Large intestine (tissue), 3 donors: ENCODE measurements at regions not wholly inside any gene's neighbourhood (a gene's known extent, or its start where the extent isn't known, plus 50 kb on each side); places are given as distances from the start of the nearest gene placed in this dataset.
"Not testable (repeated sequence)": the region's sequence is repeated elsewhere in the genome, so short reads cannot be mapped to it uniquely, and the experiment has no call there.

Source experiments
- DNase-seq, 2 donors: peaks; one replicate each; pipeline versions ENCODE4 v3.0.0 to v3.0.0-alpha.2; 2013
- H3K27ac ChIP-seq: one replicate; pipeline ENCODE4 v1.5.1; 2013; ENCODE audit warnings: low read length
- H3K27me3 ChIP-seq: 2 replicates; pipeline ENCODE4 v1.6.1; 2013; ENCODE audit warnings: low read length; ENCODE audit not compliant: control insufficient read depth, insufficient read depth
- H3K36me3 ChIP-seq: 2 replicates; pipeline ENCODE4 v1.6.1; 2013; ENCODE audit warnings: low read length; ENCODE audit not compliant: control insufficient read depth, insufficient read depth
- H3K4me1 ChIP-seq: one replicate; pipeline ENCODE4 v1.6.1; 2013; ENCODE audit warnings: low read length; ENCODE audit not compliant: control insufficient read depth, insufficient read depth
- H3K4me3 ChIP-seq: one replicate; pipeline ENCODE4 v1.5.1; 2013; ENCODE audit warnings: low read length
- H3K9me3 ChIP-seq: one replicate; pipeline ENCODE4 v1.6.1; 2013; ENCODE audit warnings: mild to moderate bottlenecking, low read depth, low read length, moderate library complexity; ENCODE audit not compliant: control insufficient read depth
- WGBS: methylation state at CpG from one replicate; pipeline ENCODE4 v1.1.5; 2013; ENCODE audit warnings: low lambda C conversion rate; ENCODE audit not compliant: insufficient coverage; 5-methylcytosine and 5-hydroxymethylcytosine counted together

- WGBS = 100% methylated on average over 1 of the region's 6 CpGs
- Histone ChIP-seq H3K4me1 (no peaks in the 10 kb centered on the region), H3K27me3 (no peaks in the 10 kb centered on the region), H3K4me3 (no peak overlapping the region), H3K9me3 (no peaks in the 10 kb centered on the region), H3K36me3 (no peaks in the 10 kb centered on the region), H3K27ac (no peak overlapping the region)
- no peak for DNase-seq
These were observed 70.0 kb upstream of the HGF start for GRCh38 chr7:81839708-81840369.

- no peak overlapping the region for H3K27ac ChIP-seq
- H3K27me3 ChIP-seq = no peaks in the 10 kb centered on the region
- H3K36me3 ChIP-seq = no peaks in the 10 kb centered on the region
- H3K4me1 ChIP-seq = no peaks in the 10 kb centered on the region
- no peak overlapping the region for H3K4me3 ChIP-seq
- DNase-seq = no peak
- no peaks in the 10 kb centered on the region for H3K9me3 ChIP-seq
These were observed 63.6 kb upstream of the HGF start for GRCh38 chr7:81833401-81833800.

- H3K36me3 ChIP-seq = no peaks in the 10 kb centered on the region
- no peak overlapping the region for H3K27ac ChIP-seq
- H3K27me3 ChIP-seq = no peaks in the 10 kb centered on the region
- H3K9me3 ChIP-seq = no peaks in the 10 kb centered on the region
- H3K4me1 ChIP-seq = no peaks in the 10 kb centered on the region
- DNase-seq = no peak
- no peak overlapping the region for H3K4me3 ChIP-seq
These were observed 62.0 kb upstream of the HGF start for GRCh38 chr7:81831883-81832282.

GRCh38 chr7:81829511-81829910 lies 59.7 kb upstream of the HGF start:
- not testable (repeated sequence) for H3K27ac ChIP-seq, H3K4me1 ChIP-seq, H3K27me3 ChIP-seq, H3K9me3 ChIP-seq, H3K36me3 ChIP-seq, H3K4me3 ChIP-seq, DNase-seq
- WGBS = no CpG with 5 or more reads among the region's 4 CpGs

GRCh38 chr7:81822811-81823210 lies 53.0 kb upstream of the HGF start:
- no peak overlapping the region for H3K4me3 ChIP-seq
- H3K27ac ChIP-seq = no peak overlapping the region
- 83% methylated on average over 1 of the region's 1 CpG for WGBS
- no peaks in the 10 kb centered on the region for H3K9me3 ChIP-seq
- H3K36me3 ChIP-seq = no peaks in the 10 kb centered on the region
- H3K4me1 ChIP-seq = no peaks in the 10 kb centered on the region
- H3K27me3 ChIP-seq = no peaks in the 10 kb centered on the region
- DNase-seq = no peak

DNA sequence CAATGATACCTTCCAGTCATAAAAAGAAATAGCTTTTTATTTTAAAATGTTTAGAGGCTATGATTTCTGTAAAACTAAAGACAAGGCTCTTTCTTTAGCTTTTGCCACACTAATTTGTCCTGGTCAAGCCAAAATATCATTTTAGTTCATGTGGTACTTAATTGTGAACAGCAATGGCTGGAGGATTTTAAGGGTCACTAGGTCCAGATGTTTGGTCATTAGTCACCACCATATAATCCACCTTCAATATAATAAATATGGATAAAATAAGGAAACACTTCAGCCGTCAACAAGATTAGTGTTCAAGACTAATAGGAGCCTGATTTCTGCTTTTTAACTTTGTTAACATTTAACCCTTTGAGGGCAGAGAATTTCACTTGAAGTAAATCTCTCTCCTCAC lies 50.0 kb upstream of the HGF start:
- Histone ChIP-seq H3K9me3 (no peaks in the 10 kb centered on the region), H3K4me3 (no peak overlapping the region), H3K27me3 (no peaks in the 10 kb centered on the region), H3K4me1 (no peaks in the 10 kb centered on the region), H3K27ac (no peak overlapping the region), H3K36me3 (no peaks in the 10 kb centered on the region)
- no peak for DNase-seq
- 20% methylated on average over 1 of the region's 1 CpG for WGBS
